ENCODE measurements at regions not wholly inside any gene's neighbourhood (a gene's known extent, or its start where the extent isn't known, plus 50 kb on each side); places are given as distances from the start of the nearest gene placed in this dataset.

DNA sequence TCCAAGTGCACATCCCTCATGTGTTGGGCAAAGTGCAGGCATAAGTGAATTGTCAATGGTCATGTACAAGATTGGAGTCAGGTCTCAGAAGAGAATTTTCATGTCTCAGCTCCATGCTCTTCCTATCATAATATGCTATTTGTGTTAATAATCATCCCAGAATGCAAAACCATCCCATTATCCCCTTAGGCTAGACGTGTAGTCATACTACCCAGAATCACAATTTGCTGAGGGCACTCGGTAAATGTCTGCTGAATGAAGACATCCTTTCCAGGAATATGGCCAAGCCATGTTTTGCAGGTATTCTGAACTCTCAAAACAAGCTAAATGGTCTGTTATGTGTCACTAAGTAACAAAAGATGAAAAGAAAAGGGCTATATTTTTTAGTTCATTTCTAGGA, 263.8 kb downstream of the RAD51AP2 start:
- DNase-seq (ENCODE audit: low spot score) = no peak
- POLR2A ChIA-PET (ENCODE audit: low non-redundant PET) = no interaction called here
- CTCF ChIA-PET = no interaction called here
- TF ChIP-seq, protein P1, sequence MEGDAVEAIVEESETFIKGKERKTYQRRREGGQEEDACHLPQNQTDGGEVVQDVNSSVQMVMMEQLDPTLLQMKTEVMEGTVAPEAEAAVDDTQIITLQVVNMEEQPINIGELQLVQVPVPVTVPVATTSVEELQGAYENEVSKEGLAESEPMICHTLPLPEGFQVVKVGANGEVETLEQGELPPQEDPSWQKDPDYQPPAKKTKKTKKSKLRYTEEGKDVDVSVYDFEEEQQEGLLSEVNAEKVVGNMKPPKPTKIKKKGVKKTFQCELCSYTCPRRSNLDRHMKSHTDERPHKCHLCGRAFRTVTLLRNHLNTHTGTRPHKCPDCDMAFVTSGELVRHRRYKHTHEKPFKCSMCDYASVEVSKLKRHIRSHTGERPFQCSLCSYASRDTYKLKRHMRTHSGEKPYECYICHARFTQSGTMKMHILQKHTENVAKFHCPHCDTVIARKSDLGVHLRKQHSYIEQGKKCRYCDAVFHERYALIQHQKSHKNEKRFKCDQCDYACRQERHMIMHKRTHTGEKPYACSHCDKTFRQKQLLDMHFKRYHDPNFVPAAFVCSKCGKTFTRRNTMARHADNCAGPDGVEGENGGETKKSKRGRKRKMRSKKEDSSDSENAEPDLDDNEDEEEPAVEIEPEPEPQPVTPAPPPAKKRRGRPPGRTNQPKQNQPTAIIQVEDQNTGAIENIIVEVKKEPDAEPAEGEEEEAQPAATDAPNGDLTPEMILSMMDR (conservative IDR thresholded peaks at IDR 0.05; ENCODE audit: low read depth) = no peak
- H3K27ac ChIP-seq = no peak overlapping the region

DNA sequence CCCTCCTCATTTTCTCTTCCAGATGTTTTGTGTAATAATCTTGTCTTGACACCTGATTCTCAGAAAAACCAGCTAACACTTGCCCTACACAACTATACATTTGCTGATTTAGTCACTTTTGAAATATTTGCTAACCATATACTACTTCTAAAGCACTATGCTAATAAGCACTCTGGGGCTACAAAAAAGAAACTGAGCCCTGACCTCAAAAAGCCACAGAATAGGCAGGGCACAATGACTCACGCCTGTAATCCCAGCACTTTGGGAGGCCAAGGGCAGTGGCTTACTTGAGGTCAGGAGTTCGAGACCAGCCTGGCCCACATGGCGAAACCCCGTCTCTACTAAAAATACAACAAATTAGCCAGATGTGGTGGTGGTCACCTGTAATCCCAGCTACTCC, 266.0 kb downstream of the RAD51AP2 start:
- POLR2A ChIA-PET (ENCODE audit: low non-redundant PET) = no interaction called here
- H3K27ac ChIP-seq = no peak overlapping the region
- CTCF ChIA-PET = no interaction called here
- TF ChIP-seq, protein P1 (conservative IDR thresholded peaks at IDR 0.05; ENCODE audit: low read depth) = no peak
- no peak for DNase-seq (ENCODE audit: low spot score)

- ChIA-PET POLR2A (ENCODE audit: low non-redundant PET) (no interaction called here), CTCF (no interaction called here)
- TF ChIP-seq, protein P1 (conservative IDR thresholded peaks at IDR 0.05; ENCODE audit: low read depth) = no peak
- no peak for DNase-seq (ENCODE audit: low spot score)
- no peak overlapping the region for H3K27ac ChIP-seq
Measured at GRCh38 chr2:17251171-17251570, 267.1 kb downstream of the RAD51AP2 start.

- DNase-seq (ENCODE audit: low spot score) = no peak
- TF ChIP-seq, protein P1 (conservative IDR thresholded peaks at IDR 0.05; ENCODE audit: low read depth) = no peak
- POLR2A ChIA-PET (ENCODE audit: low non-redundant PET) = no interaction called here
- no peak overlapping the region for H3K27ac ChIP-seq
- CTCF ChIA-PET = no interaction called here
Measured at GRCh38 chr2:17249249-17249648, 269.0 kb downstream of the RAD51AP2 start.

GRCh38 chr2:17245906-17246305, 272.3 kb downstream of the RAD51AP2 start:
- TF ChIP-seq, protein P1 (conservative IDR thresholded peaks at IDR 0.05; ENCODE audit: low read depth) = no peak
- DNase-seq (ENCODE audit: low spot score) = no peak
- CTCF ChIA-PET = no interaction called here
- H3K27ac ChIP-seq = no peak overlapping the region
- POLR2A ChIA-PET (ENCODE audit: low non-redundant PET) = no interaction called here

DNA sequence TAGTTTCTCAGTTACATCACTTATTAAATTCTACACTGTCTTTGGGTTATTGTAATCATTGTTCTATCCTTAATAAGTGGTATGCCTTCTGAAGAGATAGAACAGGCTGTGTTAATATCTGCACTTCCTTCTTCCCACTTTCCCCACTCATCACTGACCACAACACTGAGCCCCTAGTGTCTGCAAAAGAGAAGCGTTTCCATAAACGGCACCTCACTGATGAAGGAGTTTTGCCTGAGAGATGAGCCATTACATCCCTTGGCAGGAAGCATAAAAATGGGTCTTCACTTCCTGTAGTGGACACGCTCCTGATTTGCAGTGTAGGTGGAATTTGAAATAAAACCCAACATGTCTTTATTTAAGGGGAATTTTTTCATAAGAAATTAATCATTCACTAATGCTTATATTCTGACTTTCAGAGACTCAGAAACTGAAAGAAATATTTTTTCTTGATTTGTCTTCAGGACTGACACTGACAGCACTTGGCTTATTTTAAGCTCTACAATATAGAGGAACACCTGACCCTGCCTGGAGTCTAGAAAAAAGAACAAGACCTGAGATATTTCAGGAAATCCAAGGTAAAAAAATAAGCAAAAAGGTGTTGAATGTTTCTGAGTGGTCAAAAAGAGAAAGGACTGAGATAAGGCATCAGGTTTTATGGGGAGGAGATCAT, 275.3 kb downstream of the RAD51AP2 start:
- ChIA-PET POLR2A (ENCODE audit: low non-redundant PET) (no interaction called here), CTCF (no interaction called here)
- no peak for DNase-seq (ENCODE audit: low spot score)
- TF ChIP-seq, protein P1 (conservative IDR thresholded peaks at IDR 0.05; ENCODE audit: low read depth) = no peak
- no peak overlapping the region for H3K27ac ChIP-seq
